ENCODE measurements at regions not wholly inside any gene's neighbourhood (a gene's known extent, or its start where the extent isn't known, plus 50 kb on each side); places are given as distances from the start of the nearest gene placed in this dataset.
A peak's percentile ranks its signal among the peaks of the same experiment; 100 is the strongest.

DNA sequence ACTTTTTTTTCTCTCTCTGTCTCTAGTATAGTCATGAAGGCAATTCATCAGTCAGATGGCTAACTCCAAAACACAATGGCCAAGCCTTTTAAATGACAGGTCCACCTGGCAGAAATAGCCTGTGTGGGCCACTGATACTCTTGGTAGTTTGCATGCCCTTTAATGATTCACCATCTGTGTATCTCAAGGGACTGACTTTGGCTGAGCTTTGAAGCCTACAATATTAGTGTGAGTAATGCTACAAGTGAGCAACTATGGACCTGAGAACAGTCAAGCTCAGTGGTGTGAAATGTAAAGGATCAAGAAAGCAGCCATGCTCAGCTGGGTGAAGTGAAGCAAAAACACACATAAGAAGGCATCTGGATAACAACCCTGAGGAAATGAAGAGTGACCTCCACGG is 506.9 kb downstream of the TLE1 start:
- peak; percentile 72 for DNase-seq

DNA sequence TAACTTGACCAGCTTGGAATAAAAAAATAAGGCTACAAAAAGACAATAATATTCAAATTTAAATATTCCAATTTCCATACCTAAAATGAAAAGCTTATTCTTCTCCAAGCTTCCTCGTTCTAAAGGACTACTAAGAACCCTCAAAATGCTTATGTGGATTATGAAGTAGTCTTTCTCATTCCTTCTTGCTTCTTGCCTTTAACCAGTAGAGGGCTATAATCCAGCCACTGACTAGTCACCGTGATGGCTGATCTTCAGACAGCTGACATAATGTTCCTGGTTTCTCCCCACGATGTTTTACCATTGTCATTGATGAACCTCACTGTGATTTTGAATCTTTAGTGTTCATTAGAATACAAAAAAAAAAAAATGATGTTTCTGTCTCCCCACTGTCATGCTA is 515.3 kb downstream of the TLE1 start:
- DNase-seq: no peak

DNA sequence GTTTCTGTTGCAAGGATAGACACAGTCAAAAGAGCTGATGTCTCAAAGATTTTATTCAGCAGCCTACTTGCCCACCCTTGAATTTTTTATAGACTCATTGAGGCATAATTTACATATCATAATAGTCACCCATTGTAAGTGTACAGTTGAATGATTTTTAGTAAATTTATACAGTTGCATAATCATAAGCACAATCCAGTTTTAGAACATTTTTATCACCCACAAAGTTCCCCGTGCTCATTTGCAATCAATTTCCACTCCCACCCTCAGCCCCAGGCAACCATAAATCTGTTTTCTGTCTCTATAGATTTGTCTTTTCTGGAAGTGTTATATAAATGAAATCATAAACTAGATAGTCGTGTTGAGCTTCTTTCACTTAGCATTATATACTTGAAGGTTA is 517.7 kb downstream of the TLE1 start:
- DNase-seq: no peak

DNA sequence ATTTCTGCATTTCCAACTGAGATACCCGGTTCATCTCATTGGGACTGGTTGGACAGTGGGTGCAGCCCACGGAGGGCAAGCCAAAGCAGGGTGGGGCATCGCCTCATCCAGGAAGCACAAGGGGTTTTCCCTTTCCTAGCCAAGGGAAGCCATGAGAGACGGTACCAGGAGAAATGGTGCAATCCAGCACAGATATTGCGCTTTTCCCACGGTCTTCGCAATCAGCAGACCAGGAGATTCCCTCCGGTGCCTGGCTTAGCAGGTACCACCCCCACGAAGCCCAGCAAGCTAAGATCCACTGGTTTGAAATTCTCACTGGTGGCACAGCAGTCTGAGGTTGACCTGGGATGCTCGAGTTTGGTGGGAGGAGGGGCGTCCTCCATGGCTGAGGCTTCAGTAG is 527.0 kb downstream of the TLE1 start:
- DNase-seq: no peak

DNA sequence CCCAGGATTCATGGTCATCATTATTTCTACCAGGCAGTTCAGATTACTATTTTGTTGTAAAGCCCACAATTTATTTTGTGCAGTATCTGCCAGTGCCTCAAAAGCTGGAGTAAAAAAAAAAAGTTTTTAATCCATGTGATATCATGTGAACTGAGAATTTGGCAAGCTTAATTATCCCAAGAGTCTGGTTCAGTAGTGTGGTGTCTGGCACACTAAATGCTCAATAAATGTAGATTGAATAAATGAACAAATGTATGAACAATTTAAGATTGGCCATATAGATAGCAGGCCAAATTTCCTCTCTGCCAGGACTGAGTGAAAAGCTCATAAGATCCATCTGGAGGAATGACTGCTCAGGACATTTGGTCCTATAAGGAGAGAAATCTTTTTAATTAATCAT is 533.0 kb downstream of the TLE1 start:
- DNase-seq: no peak

DNA sequence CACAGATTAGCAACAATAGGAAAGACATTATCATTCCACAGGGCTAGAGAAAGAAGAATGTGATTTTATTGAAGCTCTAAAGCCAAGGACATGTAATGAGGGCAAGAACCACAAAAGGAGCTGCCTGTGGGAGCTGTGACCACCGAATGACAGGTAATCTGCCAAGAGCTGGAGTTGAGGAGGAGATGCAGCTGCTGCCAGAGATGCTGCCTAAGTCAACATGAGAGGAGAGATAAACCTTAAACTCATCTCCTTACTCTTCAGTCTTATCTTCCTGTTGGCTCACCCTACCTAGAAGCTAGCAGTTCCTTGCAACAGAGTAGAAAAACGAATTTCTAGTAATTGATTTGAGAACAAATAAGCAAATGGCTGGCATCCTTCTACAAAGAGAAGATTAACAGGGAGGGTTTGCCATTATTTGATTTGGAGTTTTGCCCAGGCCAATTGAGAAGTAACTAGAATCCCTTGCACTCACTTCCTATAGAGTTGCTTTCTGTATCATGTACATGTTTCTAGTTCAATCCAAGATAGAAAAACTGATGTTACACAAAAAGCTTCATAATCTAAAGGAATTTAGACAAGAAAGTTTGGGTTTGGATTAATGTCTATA is 539.2 kb downstream of the TLE1 start:
- DNase-seq: no peak

DNA sequence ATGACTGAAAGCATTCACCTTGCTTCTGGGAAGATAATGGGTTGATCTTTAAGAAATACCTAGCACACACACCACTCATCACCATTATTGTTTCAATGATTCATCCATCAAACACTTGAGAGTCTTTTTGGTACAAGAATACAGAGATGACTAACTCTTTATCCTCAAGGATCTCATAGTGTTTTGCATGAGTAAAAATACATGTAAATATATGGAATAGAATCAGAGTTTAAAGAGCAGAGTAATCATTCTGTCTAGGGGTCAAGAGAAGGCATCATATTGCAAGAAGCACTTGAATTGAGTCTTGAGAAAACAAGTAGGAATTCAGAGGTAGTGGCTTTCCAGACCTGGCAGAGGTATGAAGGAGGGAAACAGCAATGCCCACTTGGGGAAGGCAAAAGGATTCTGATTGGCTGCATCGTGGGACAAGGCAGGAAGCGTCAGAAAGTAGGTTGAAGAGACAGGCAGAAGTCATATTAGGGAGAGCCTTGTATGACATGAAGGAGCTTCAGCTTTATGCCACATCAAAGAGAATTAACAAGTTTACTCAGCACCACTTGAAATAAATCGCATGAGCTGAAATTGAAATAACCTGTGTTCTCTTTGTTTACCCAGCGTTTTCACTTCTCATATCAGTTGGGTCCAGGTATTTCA is 542.5 kb downstream of the TLE1 start:
- peak; percentile 74 for DNase-seq

DNA sequence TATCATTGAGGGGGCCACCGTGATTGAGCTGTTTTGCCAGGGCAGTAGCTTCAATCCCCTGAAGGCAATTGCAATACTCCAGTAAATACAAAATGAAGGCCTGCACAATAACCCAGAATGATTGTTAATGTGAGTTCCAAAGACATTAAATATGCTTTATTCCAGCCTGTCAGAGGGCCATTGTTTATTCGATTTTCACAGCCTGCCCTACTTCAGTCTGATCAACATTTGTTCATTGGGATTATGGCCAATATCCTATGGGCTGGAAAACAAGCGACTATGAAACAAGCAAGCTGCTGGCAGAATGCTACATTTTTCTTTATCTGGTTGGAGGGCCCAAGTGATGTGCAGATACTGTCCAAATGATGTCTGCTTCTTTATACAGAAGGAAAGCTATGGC is 543.1 kb downstream of the TLE1 start:
- no peak for DNase-seq

DNA sequence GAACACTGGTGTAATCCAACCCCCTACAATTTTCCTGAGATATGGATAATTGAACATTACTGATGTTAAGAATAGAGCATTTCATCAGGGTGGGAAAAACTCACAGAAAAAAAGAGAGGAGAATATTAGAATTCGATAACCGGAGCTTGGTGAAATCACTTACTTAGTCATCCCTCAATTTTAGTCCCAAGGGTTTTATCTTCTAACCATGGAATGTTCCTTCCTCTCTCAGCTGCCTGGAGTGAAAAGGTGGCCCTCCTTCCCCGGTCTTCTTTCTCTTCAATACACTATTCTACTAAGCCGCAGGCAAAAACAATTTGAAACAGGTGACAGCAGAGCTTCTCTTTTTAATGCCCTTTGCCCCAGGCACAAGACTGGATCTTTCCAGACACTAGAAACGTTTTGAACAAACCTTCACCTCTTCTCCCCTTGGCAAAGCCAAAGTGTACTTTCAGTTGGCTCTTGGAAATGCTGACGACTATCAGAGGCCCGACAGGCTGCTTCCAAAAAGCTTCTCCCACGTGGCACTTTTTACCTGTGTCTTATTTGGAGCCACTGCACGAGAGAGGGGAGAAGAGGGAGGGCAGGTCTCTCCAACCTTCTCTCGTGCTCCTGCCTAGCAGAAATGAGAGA is 543.9 kb downstream of the TLE1 start:
- peak; percentile 49 for DNase-seq

DNA sequence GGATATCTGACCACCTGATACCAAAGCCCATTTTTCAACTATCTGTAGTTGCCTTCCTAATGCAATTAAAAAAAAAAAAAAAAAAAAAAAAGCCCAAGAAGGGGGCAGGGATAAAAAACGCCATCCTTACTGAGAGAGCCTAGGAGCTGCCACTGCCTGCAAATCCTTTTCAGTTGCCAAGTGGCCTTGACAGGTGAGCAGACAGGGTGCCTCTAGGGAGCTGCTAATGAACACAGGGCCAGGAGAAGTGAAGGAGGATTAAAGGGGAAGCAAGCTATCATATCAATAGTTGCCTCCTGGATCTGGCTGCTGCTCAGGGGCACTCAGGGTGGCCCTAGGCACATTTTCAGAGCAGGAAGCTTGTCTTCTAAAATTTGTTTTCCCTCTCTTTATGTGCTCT is 547.4 kb downstream of the TLE1 start:
- DNase-seq: no peak

DNA sequence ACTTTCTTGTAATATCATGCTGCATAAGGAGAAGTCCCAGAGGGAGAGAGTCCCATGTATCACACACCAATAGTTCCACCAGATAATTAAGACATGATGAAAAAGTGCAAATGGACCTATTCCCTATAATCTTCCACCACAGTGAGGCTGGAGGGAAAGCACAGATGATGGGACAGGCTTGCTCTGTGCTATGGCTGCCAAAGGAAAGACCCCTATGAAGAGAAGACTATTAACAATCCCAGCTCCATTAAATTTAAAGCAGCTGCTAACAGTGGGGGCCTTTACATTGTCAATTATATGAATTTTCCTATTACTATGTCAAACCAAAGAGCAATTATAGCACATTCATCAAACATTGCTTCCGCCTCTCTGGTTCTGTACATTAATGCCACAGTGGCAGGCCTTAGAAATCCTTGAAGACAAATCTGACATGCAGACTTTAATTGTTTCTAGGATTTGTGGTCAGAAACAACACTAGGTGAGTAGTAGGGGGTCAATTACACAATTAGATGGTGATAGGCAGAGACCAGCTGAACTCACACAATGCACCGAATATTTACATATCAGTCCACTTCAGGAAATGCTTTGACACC is 551.3 kb downstream of the TLE1 start:
- no peak for DNase-seq

DNA sequence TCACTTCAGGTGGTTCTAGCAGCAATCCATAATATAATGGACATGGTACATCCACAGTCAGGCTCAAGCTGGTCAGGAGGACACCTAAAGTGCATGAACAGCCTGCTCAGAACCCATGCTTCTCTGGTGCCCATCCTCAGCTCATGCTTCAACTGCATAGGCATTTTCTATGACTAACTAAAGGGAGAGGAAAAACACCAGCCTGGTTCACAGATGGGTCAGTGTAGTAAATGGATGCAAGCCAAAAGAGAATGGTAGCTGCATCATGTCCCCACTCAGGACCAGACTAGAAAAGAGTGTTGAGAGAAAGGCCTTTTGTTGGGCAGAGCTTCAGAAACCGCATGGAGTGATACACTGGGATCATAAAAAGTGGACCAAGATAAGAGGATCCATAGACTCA is 556.6 kb downstream of the TLE1 start:
- peak; percentile 4 for DNase-seq

DNA sequence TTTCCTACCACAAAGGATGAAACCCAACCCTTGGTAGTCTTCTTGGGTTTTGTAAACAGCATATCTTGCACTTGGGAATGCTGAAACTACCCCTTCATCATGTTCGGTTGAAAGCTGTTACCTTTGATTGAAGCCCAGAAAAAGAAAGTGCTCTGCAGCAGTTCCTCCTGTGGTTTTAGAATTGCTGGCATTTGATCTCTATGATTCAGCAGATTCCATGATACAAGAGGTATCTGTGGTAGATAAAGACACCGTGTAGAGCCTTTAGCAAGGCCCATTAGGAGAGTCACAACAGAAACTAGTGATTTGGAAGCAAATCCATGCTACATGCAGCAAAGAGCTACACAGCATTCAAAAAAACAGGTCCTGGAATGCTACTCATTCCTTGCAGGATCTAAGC is 557.0 kb downstream of the TLE1 start:
- peak; percentile 15 for DNase-seq

DNA sequence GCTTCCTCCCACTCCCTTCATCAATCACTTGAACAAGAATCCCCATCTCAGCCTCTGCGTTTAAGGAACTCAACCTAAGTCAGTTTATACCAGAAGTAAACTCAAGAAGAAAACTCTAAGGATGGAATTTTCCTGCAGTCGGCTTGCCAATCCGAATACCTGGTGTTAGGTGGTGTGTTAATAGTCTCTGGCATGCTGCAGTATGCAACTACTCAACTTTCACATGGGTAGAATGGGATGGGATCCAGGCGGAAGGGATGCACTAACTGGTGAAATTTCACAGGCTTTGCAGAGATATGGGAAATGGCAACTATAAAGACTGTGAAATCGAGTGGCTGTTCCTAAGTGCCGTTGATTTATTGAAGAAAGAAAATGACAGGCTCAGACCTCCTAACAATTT is 560.6 kb downstream of the TLE1 start:
- no peak for DNase-seq

DNA sequence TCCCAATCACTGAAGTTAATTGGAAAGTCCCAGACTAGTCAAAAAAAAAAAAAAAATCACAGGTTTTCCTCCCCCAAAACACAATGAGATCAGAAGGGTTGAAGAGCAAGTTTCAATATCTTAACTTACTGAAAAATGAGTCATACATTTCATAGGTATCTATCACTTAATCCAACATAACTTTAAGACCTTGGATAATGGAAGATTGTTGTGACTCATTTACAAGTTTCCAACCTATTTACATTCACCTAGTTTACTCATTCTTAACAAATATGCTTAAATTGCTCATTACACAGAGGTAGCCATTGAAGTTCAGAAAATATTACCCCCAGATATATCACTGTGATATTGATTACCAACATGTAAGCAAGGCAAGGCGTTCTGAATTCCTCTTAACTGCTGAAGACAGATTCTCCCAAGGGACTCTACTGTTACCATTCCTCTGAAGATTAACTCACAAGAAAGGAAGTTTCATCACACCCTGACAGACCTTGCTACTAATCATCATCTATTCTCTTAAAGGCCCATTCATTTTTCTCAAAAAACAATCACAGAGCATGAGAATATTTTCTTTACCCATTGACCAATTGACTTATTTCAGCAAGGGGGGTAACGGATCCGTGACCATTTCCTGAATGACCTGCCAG is 563.8 kb downstream of the TLE1 start:
- DNase-seq: peak; percentile 36

DNA sequence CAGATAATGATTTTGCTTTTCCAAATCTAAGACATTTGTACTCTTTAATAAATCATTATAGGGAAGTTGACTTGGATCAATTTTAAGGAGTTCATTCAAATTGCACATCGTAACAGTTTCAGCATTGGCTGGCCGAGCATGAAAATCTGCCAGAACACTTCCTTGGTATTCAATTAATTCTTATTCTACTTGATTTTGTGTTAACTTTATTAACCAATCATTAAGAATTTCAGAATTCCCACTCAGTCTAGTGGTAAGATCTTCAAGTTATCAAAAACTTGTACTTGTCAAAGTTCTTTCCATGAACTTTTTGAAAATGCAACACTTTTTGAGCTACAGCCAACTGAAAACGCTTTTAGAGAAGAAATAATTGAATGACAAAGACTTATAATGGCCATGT is 565.8 kb downstream of the TLE1 start:
- DNase-seq: no peak

DNA sequence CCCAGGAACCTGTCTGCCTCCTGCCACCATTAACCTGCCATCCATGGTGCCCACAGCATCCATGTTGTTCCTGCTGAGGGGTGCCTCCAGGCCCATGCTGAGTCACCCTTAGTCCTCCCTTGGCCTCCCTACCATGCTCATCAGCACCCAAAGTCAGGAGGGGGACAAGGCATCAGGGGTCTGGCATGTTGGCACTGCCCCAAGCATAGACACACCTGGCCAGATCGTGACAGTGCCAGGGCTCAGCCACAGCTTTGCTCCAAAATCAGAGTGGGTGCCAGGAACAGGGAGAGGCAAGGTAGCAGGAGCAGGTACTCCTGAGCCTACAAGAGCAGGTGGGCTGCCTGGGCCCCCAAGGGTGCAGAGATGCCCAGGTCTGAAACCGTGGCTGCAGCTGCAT is 566.6 kb downstream of the TLE1 start:
- no peak for DNase-seq

DNA sequence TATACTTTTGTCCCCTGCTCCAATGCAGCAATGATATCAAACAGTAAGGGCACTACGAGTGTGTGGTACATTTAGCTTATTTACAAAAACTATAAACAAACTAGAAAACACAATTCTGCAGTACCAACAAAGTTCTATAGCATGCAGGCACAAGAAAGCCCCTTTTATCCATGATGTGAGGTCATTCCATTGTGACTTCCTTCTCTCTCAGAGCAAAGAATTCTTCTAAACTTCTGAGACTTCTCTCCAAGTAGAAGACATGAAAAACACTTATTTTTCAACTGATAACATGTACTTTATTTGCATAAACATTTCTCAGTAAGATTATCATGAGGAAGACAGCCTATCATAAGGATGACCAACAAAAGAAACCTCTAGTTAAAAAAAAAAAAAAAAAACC is 569.8 kb downstream of the TLE1 start:
- DNase-seq: no peak

DNA sequence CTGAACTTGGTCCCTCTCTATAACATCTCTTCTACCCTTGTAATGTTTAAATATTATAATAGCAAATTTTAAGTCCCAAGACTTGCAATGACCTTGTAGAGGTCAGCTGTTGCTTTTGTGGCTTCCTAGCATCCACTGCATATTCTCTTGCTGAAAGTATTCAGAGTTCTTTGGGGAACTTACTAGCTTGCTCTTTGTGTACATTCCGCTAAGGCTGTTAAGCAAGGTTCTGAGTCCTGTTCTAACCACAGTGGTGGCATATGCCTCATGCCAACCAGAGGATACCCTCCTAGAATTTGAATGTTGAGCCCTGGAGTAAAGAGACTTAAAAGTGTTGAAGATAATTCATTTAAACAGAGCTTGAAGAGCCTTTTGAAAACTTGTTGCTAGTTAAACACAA is 570.9 kb downstream of the TLE1 start:
- DNase-seq: no peak

DNA sequence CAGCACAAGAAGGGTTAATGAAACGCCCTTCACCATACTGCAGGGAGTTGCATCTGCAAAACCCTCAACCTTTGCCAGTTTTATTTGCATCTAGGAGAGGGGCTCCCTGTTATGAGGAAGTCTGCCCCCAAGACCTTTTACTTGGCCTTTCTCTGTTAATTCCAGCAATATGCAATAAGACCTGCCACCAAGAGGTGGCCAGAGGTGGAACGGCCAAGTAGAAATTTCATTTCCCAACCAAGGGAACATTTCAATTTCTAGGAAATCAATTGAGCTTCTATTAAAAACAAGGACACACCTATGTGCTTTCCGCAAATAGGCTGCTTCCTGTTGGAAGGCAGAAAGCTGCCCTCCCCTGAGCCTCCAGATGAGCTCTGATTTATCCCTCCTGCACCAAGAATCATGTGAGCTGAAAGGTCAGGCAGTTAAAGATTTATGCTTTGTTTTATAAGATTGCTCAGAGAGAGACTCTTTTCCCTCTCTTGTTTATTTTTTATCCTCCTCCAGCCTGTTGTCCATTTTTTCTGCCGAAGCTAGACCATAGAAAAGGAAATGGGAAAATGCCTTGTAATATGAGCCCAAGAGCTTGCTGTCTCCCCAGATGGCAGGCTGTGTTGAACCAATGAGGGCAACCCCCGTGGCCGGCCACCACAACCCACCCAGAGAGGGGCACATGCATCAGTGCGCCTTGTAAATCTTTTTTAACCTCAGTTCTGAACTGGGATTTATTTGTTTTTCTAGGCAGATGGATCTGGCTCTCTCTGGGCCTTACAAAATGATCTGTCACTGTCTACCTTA is 572.8 kb downstream of the TLE1 start:
- no peak for DNase-seq

DNA sequence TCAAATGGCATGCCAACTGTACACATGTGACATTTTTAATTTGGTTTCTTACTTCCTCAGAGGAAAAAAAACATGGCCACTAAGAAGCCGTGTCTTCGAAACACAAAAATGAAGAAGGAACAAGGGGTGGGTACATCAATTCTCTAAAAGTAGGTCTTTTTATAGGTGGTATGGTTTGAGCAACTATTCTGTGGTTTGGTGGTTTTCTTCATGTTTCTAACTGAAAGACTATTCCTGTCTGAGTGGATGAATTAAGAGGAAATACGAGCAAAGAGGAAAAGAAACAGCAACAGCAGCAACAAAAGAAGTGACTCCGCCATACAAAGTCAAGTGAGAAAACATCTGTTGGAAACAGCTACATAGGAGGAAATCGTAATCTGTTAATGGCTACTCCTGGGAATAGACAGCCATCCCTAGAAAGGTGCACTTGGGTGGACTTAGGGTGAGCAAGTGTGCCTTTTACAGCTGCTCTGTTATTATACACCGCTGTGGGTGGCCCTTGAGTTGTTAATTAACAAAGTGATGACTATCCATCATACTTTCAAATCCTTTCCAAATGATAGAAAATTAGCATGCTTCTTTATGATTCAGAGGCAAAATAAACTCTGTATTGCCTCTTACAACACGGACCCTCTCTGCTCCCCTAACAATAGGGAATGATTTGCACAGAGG is 575.8 kb downstream of the TLE1 start:
- DNase-seq: no peak

Data from fibroblast of skin of back (primary cell).